Activated B cell treated with CpG ODN at 0.5 μM for 24 hours (primary cell): ENCODE measurements at regions not wholly inside any gene's neighbourhood (a gene's known extent, or its start where the extent isn't known, plus 50 kb on each side); places are given as distances from the start of the nearest gene placed in this dataset.

Experiments
- ATAC-seq: fragments of 200-7000 bp; cut with Tn5 transposase; one replicate; pipeline ENCODE4 v1.10.0; 2021; ENCODE audit warnings: low read depth, mild to moderate bottlenecking, moderate library complexity
- CTCF ChIA-PET: fragments of 350-600 bp; sonication (Branson Sonifier 250); formaldehyde crosslinking; loops from one replicate; lab custom pipeline; 2021; ENCODE audit warnings: antibody characterized with exemption; lab: Charles Lee
- POLR2A ChIA-PET: fragments of 350-600 bp; sonication (Branson Sonifier 250); formaldehyde crosslinking; loops from one replicate; lab custom pipeline; 2021; ENCODE audit warnings: antibody characterized with exemption; lab: Charles Lee
- DNase-seq: peaks from one replicate; pipeline ENCODE4 v3.0.0; 2022
- H3K27ac Mint-ChIP-seq: one replicate; pipeline ENCODE4 v1.8.0; 2020; ENCODE audit warnings: mixed read lengths
- H3K27me3 Mint-ChIP-seq: one replicate; pipeline ENCODE4 v1.8.0; 2021; ENCODE audit warnings: mixed read lengths
- H3K36me3 Mint-ChIP-seq: one replicate; pipeline ENCODE4 v1.8.0; 2021; ENCODE audit warnings: low read depth, mixed read lengths
- H3K4me1 Mint-ChIP-seq: one replicate; pipeline ENCODE4 v1.8.0; 2021; ENCODE audit warnings: mixed read lengths
- H3K4me3 Mint-ChIP-seq: one replicate; pipeline ENCODE4 v1.8.0; 2020; ENCODE audit warnings: mild to moderate bottlenecking, mixed read lengths
- H3K9me3 Mint-ChIP-seq: one replicate; pipeline ENCODE4 v1.8.0; 2020; ENCODE audit warnings: mixed read lengths
- CTCF ChIP-seq: fragments of 200-600 bp; IDR thresholded peaks from one replicate; pipeline ENCODE4 v1.8.0; 2022; ENCODE audit warnings: antibody characterized with exemption, mild to moderate bottlenecking
- intact Hi-C: fragments of 100-400 bp; cut with micrococcal nuclease; formaldehyde crosslinking; loops from one replicate; pipeline ENCODE4 v1.15.1; 2024

GRCh38 chr5:82491397-82491796 lies 213.2 kb upstream of the RPS23 start:
- peaks cover 4% of the 10 kb centered on the region for H3K27me3 Mint-ChIP-seq
- CTCF ChIA-PET, result no interaction called here
- H3K4me3 Mint-ChIP-seq, result no peak overlapping the region
- H3K27ac Mint-ChIP-seq, result no peak overlapping the region
- ATAC-seq (no peak), DNase-seq (no peak)
- intact Hi-C loops, result no loop called here
- TF ChIP-seq CTCF, result no peak
- no peaks in the 10 kb centered on the region for H3K9me3 Mint-ChIP-seq
- H3K36me3 Mint-ChIP-seq, result no peaks in the 10 kb centered on the region
- H3K4me1 Mint-ChIP-seq, result no peaks in the 10 kb centered on the region
- POLR2A ChIA-PET, result no interaction called here

GRCh38 chr5:82489683-82490082 lies 211.5 kb upstream of the RPS23 start:
- ChIA-PET POLR2A (no interaction called here), CTCF (no interaction called here)
- DNase-seq, result no peak
- no peak for TF ChIP-seq CTCF
- intact Hi-C loops, result no loop called here
- no peaks in the 10 kb centered on the region for H3K4me1 Mint-ChIP-seq
- no peak overlapping the region for H3K27ac Mint-ChIP-seq
- ATAC-seq, result no peak
- H3K9me3 Mint-ChIP-seq, result no peaks in the 10 kb centered on the region
- H3K36me3 Mint-ChIP-seq, result no peaks in the 10 kb centered on the region
- H3K4me3 Mint-ChIP-seq, result no peak overlapping the region
- H3K27me3 Mint-ChIP-seq, result peaks cover 4% of the 10 kb centered on the region

DNA sequence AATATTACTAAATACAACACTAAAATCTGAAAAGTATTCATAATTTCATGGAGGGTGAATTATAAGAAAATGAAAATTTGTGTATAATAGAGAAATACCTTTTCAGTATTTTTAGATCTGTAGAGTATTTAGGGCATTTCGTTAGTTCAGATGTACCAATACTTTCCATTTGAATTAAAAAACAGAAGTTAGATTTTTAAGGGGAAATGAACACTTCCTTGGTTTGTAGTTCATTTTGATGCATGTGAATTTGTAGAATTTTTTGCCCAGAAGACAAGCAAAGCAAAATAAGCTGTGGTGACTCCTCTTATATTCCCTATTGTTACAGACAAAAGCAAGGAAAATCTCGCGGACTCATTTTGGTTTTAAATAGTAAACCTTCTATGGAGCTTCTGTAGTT lies 209.0 kb upstream of the RPS23 start:
- POLR2A ChIA-PET, result no interaction called here
- Mint-ChIP-seq H3K36me3 (no peaks in the 10 kb centered on the region), H3K4me3 (no peak overlapping the region), H3K9me3 (no peaks in the 10 kb centered on the region), H3K4me1 (no peaks in the 10 kb centered on the region), H3K27ac (no peak overlapping the region), H3K27me3 (peaks cover 4% of the 10 kb centered on the region)
- intact Hi-C loops, result no loop called here
- no peak for DNase-seq
- CTCF ChIA-PET, result no interaction called here
- no peak for TF ChIP-seq CTCF
- ATAC-seq, result no peak

DNA sequence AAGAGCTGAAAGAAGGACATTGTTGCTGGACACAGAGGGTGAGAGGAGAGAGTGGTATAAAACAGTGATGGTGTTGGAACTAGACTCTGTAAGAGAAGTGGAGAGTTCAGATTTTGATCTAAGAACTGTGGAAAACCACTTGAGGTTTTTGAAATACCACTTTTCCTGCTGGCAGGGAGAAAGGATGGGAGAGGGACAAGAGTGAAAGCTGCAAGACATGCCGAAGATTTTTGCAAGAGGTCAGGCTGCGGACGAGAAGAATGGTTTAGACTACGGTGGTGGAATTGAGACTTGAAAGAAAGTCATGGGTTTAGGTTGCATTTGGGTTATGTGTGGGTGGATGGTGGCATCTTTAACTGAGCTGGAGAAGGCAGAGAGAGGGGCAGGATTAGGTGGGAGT lies 202.2 kb upstream of the RPS23 start:
- H3K27me3 Mint-ChIP-seq, result no peaks in the 10 kb centered on the region
- H3K4me1 Mint-ChIP-seq, result no peaks in the 10 kb centered on the region
- H3K36me3 Mint-ChIP-seq, result no peaks in the 10 kb centered on the region
- no peak overlapping the region for H3K4me3 Mint-ChIP-seq
- DNase-seq, result no peak
- intact Hi-C loops, result no loop called here
- H3K9me3 Mint-ChIP-seq, result no peaks in the 10 kb centered on the region
- ATAC-seq, result no peak
- H3K27ac Mint-ChIP-seq, result no peak overlapping the region
- POLR2A ChIA-PET, result no interaction called here
- CTCF ChIA-PET, result no interaction called here
- no peak for TF ChIP-seq CTCF

DNA sequence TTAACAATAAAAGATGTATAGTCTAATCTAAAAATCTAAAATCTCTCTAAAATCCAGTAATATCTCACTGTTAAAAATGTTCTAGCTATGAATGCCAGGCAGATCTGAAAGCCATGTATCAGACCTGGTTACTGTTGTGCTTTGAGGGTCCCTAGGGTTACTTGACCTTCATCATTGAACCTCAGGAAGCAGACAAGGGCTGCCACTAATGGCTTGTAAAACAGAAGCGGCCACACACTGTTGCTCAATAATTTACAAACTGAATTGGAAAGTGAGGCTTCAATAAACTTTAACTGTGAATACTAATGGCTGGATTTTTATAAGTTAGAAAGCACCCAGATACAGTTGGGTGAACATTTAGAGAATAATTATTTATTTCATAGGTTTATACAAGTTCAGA lies 198.0 kb upstream of the RPS23 start:
- no peak for TF ChIP-seq CTCF
- DNase-seq (no peak), ATAC-seq (no peak)
- intact Hi-C loops, result no loop called here
- Mint-ChIP-seq H3K4me3 (no peak overlapping the region), H3K36me3 (no peaks in the 10 kb centered on the region), H3K27ac (no peak overlapping the region), H3K4me1 (no peaks in the 10 kb centered on the region), H3K27me3 (no peaks in the 10 kb centered on the region), H3K9me3 (no peaks in the 10 kb centered on the region)
- POLR2A ChIA-PET, result interaction anchor here (0.6 kb wide), 1 partner anchor 130 kb away, joined by 3 read pairs; no protein-coding TSS in a partner anchor
- CTCF ChIA-PET, result no interaction called here
